GM12878 (cell line): ENCODE measurements at regions not wholly inside any gene's neighbourhood (a gene's known extent, or its start where the extent isn't known, plus 50 kb on each side); places are given as distances from the start of the nearest gene placed in this dataset.

Experiments
- ATAC-seq: fragments of 200-7000 bp; cut with Tn5 transposase; 3 replicates; pipeline ENCODE4 v1.9.1; 2020; ENCODE audit warnings: mild to moderate bottlenecking, moderate library complexity
- BruUV-seq: library from RNA; stranded (reverse); fragments of 400-500 nt; replicated peaks from 2 replicates; lab custom pipeline; 2021; lab: Mats Ljungman, UMichigan
- CTCF ChIA-PET: fragments of 300-600 bp; sonication (Branson Sonifier 250); formaldehyde crosslinking; extraction: SDS; loops from one replicate; lab custom pipeline; 2021; ENCODE audit warnings: inconsistent platforms; lab: Yijun Ruan, JAX
- POLR2A ChIA-PET: fragments of 350-600 bp; formaldehyde crosslinking; extraction: SDS; loops from one replicate; lab custom pipeline; 2021; ENCODE audit warnings: inconsistent platforms; lab: Charles Lee
- RAD21 ChIA-PET: fragments of 300-600 bp; sonication (Branson Sonifier 250); formaldehyde crosslinking; loops from one replicate; lab custom pipeline; 2023; ENCODE audit warnings: antibody characterized with exemption; ENCODE audit not compliant: unreplicated experiment; lab: Charles Lee
- SMC1A ChIA-PET: fragments of 300-600 bp; sonication (Branson Sonifier 250); formaldehyde crosslinking; loops from one replicate; lab custom pipeline; 2023; ENCODE audit not compliant: unreplicated experiment, uncharacterized antibody; lab: Charles Lee
- DNase-seq: peaks from one replicate; pipeline ENCODE4 v3.0.0-alpha.2; 2011; ENCODE audit warnings: low read depth, low spot score
- FAIRE-seq: peaks from 3 replicates; lab custom pipeline; 2011; peaks lifted over from hg19 to GRCh38; lab: Jason Lieb, UNC
- H2AFZ ChIP-seq: 2 replicates; pipeline ENCODE4 v1.6.0; 2011; ENCODE audit warnings: low read depth, low read length, control low read depth; ENCODE audit not compliant: control insufficient read depth
- H3K27ac ChIP-seq: 2 replicates; pipeline ENCODE4 v1.5.1; 2011; ENCODE audit warnings: control low read depth; ENCODE audit not compliant: control insufficient read depth, insufficient read depth
- H3K27me3 ChIP-seq, 2 experiments: replicated peaks in 1 of 2; 2 replicates each; pipeline versions ENCODE4 v1.6.0 to v1.6.1; 2011; ENCODE audit warnings: low read length in 1 of 2; ENCODE audit not compliant: control insufficient read depth in 2 of 2, insufficient read depth in 2 of 2
- H3K36me3 ChIP-seq, 2 experiments: 2 replicates each; pipeline ENCODE4 v1.5.1; 2011; ENCODE audit warnings: low read length in 1 of 2; ENCODE audit not compliant: control insufficient read depth in 2 of 2, insufficient read depth in 2 of 2
- H3K4me1 ChIP-seq: 2 replicates; pipeline ENCODE4 v1.6.1; 2011; ENCODE audit warnings: mild to moderate bottlenecking, low read length, moderate library complexity, mixed read lengths; ENCODE audit not compliant: control insufficient read depth, insufficient read depth
- H3K4me2 ChIP-seq: 2 replicates; pipeline ENCODE4 v1.6.0; 2011; ENCODE audit warnings: control low read depth; ENCODE audit not compliant: control insufficient read depth, insufficient read depth
- H3K4me3 ChIP-seq: fragments of 200-600 bp; sonication (generic); 2 replicates; pipeline ENCODE4 v1.5.1; 2016
- H3K79me2 ChIP-seq: 2 replicates; pipeline ENCODE4 v1.6.0; 2011; ENCODE audit warnings: low read length; ENCODE audit not compliant: control insufficient read depth, insufficient read depth
- H3K9ac ChIP-seq: 2 replicates; pipeline ENCODE4 v1.8.0; 2011; ENCODE audit warnings: low read length, control low read depth, mixed read lengths; ENCODE audit not compliant: control insufficient read depth, insufficient read depth
- H3K9me3 ChIP-seq: replicated peaks from 3 replicates; pipeline ENCODE4 v1.5.1; 2011; ENCODE audit warnings: mild to moderate bottlenecking, low read length; ENCODE audit not compliant: control insufficient read depth, insufficient read depth
- H4K20me1 ChIP-seq: 2 replicates; pipeline ENCODE4 v1.6.0; 2011; ENCODE audit not compliant: control insufficient read depth, insufficient read depth
- CREB1 ChIP-seq: IDR thresholded peaks from 2 replicates; pipeline ENCODE4 v1.6.1; 2012; ENCODE audit warnings: low read depth, mild to moderate bottlenecking, inconsistent platforms
- MTA2 ChIP-seq: fragments of 450-650 bp; IDR thresholded peaks from 2 replicates; pipeline ENCODE4 v1.6.1; 2016; ENCODE audit warnings: low read depth, mild to moderate bottlenecking, moderate library complexity
- NBN ChIP-seq: fragments of 450-650 bp; IDR thresholded peaks from 2 replicates; pipeline ENCODE4 v1.6.1; 2016
- NFYB ChIP-seq: IDR thresholded peaks from 2 replicates; pipeline ENCODE4 v1.6.1; 2011; ENCODE audit warnings: low read depth, mild to moderate bottlenecking, low read length, improper control_type of control experiment, moderate library complexity; ENCODE audit not compliant: insufficient read depth
- SUZ12 ChIP-seq: fragments of 200-600 bp; sonication (generic); IDR thresholded peaks from one replicate; pipeline ENCODE4 v1.6.1; 2018; ENCODE audit warnings: antibody characterized with exemption, mild to moderate bottlenecking; ENCODE audit not compliant: unreplicated experiment
- USF2 ChIP-seq: IDR thresholded peaks from 2 replicates; pipeline ENCODE4 v1.6.1; 2011; ENCODE audit warnings: low read depth, low read length, improper control_type of control experiment, borderline replicate concordance
- WRNIP1 ChIP-seq: IDR thresholded peaks from 2 replicates; pipeline ENCODE4 v1.6.1; 2011; ENCODE audit warnings: low read depth, low read length, improper control_type of control experiment, borderline replicate concordance
- YBX1 ChIP-seq: fragments of 450-650 bp; IDR thresholded peaks from 2 replicates; pipeline ENCODE4 v1.6.1; 2016; ENCODE audit warnings: antibody characterized with exemption
- ZBED1 ChIP-seq: IDR thresholded peaks from 2 replicates; pipeline ENCODE4 v1.6.1; 2016; ENCODE audit warnings: borderline replicate concordance
- WGBS: methylation state at CpG from one replicate; pipeline ENCODE4 v1.1.6; 2016; ENCODE audit warnings: low lambda C conversion rate; ENCODE audit not compliant: insufficient replicate concordance, insufficient coverage; ENCODE audit errors: missing lambda C conversion rate; 5-methylcytosine and 5-hydroxymethylcytosine counted together
- in situ Hi-C: fragments of 300-500 bp; cut with MboI; formaldehyde crosslinking; loops from 9 replicates; pipeline ENCODE4 v1.14.3; 2018; ENCODE audit warnings: mixed read lengths
- intact Hi-C: fragments of 100-400 bp; cut with micrococcal nuclease; formaldehyde crosslinking; loops from one replicate; pipeline ENCODE4 v1.14.2; 2022; ENCODE audit not compliant: unreplicated experiment

- no peaks in the 10 kb centered on the region for H3K79me2 ChIP-seq
- no peak overlapping the region for H3K4me2 ChIP-seq
- H3K27ac ChIP-seq: no peak overlapping the region
- H3K9ac ChIP-seq: no peak overlapping the region
- H3K9me3 ChIP-seq: no peaks in the 10 kb centered on the region
- H2AFZ ChIP-seq: no peak overlapping the region
- no peaks in the 10 kb centered on the region for H4K20me1 ChIP-seq
- H3K4me3 ChIP-seq: no peak overlapping the region
- ChIA-PET CTCF (interaction anchor here (1.5 to 1.9 kb wide), 3 partner anchors 17 to 601 kb away, joined by 3 to 6 read pairs (median 4); no protein-coding TSS in a partner anchor), POLR2A (no interaction called here), SMC1A (no interaction called here), RAD21 (no interaction called here)
- WGBS: 20% methylated on average over 15 of the region's 15 CpGs
- DNase-seq: no peak
- in situ Hi-C loops (no loop called here), intact Hi-C loops (loop anchor here (5.0 kb wide), 1 partner anchor 229 kb away; no protein-coding TSS in a partner anchor)
- H3K4me1 ChIP-seq: no peaks in the 10 kb centered on the region
- no TSS peak for BruUV-seq
- H3K36me3 ChIP-seq: no peaks in the 10 kb centered on the region
- no peak for TF ChIP-seq WRNIP1
- TF ChIP-seq ZBED1: no peak
- no peak for TF ChIP-seq USF2
- TF ChIP-seq MTA2: no peak
- TF ChIP-seq SUZ12: no peak
- TF ChIP-seq CREB1: no peak
- no peak for TF ChIP-seq YBX1
- TF ChIP-seq NFYB: no peak
- TF ChIP-seq NBN: no peak
- ATAC-seq: no peak
- no peaks in the 10 kb centered on the region for H3K27me3 ChIP-seq
- FAIRE-seq: no peak
These were observed 605.8 kb upstream of the MGMT start for GRCh38 chr10:128861018-128861901.
